GM12878 (cell line): ENCODE measurements at regions not wholly inside any gene's neighbourhood (a gene's known extent, or its start where the extent isn't known, plus 50 kb on each side); places are given as distances from the start of the nearest gene placed in this dataset.

Source experiments
- ATAC-seq: fragments of 200-7000 bp; cut with Tn5 transposase; 3 replicates; pipeline ENCODE4 v1.9.1; 2020; ENCODE audit warnings: mild to moderate bottlenecking, moderate library complexity
- BruUV-seq: library from RNA; stranded (reverse); fragments of 400-500 nt; replicated peaks from 2 replicates; lab custom pipeline; 2021; lab: Mats Ljungman, UMichigan
- CTCF ChIA-PET: fragments of 300-600 bp; sonication (Branson Sonifier 250); formaldehyde crosslinking; extraction: SDS; loops from one replicate; lab custom pipeline; 2021; ENCODE audit warnings: inconsistent platforms; lab: Yijun Ruan, JAX
- POLR2A ChIA-PET: fragments of 350-600 bp; formaldehyde crosslinking; extraction: SDS; loops from one replicate; lab custom pipeline; 2021; ENCODE audit warnings: inconsistent platforms; lab: Charles Lee
- RAD21 ChIA-PET: fragments of 300-600 bp; sonication (Branson Sonifier 250); formaldehyde crosslinking; loops from one replicate; lab custom pipeline; 2023; ENCODE audit warnings: antibody characterized with exemption; ENCODE audit not compliant: unreplicated experiment; lab: Charles Lee
- SMC1A ChIA-PET: fragments of 300-600 bp; sonication (Branson Sonifier 250); formaldehyde crosslinking; loops from one replicate; lab custom pipeline; 2023; ENCODE audit not compliant: unreplicated experiment, uncharacterized antibody; lab: Charles Lee
- DNase-seq: peaks from one replicate; pipeline ENCODE4 v3.0.0-alpha.2; 2011; ENCODE audit warnings: low read depth, low spot score
- FAIRE-seq: peaks from 3 replicates; lab custom pipeline; 2011; peaks lifted over from hg19 to GRCh38; lab: Jason Lieb, UNC
- H2AFZ ChIP-seq: 2 replicates; pipeline ENCODE4 v1.6.0; 2011; ENCODE audit warnings: low read depth, low read length, control low read depth; ENCODE audit not compliant: control insufficient read depth
- H3K27ac ChIP-seq: 2 replicates; pipeline ENCODE4 v1.5.1; 2011; ENCODE audit warnings: control low read depth; ENCODE audit not compliant: control insufficient read depth, insufficient read depth
- H3K27me3 ChIP-seq, 2 experiments: replicated peaks in 1 of 2; 2 replicates each; pipeline versions ENCODE4 v1.6.0 to v1.6.1; 2011; ENCODE audit warnings: low read length in 1 of 2; ENCODE audit not compliant: control insufficient read depth in 2 of 2, insufficient read depth in 2 of 2
- H3K36me3 ChIP-seq, 2 experiments: 2 replicates each; pipeline ENCODE4 v1.5.1; 2011; ENCODE audit warnings: low read length in 1 of 2; ENCODE audit not compliant: control insufficient read depth in 2 of 2, insufficient read depth in 2 of 2
- H3K4me1 ChIP-seq: 2 replicates; pipeline ENCODE4 v1.6.1; 2011; ENCODE audit warnings: mild to moderate bottlenecking, low read length, moderate library complexity, mixed read lengths; ENCODE audit not compliant: control insufficient read depth, insufficient read depth
- H3K4me2 ChIP-seq: 2 replicates; pipeline ENCODE4 v1.6.0; 2011; ENCODE audit warnings: control low read depth; ENCODE audit not compliant: control insufficient read depth, insufficient read depth
- H3K4me3 ChIP-seq: fragments of 200-600 bp; sonication (generic); 2 replicates; pipeline ENCODE4 v1.5.1; 2016
- H3K79me2 ChIP-seq: 2 replicates; pipeline ENCODE4 v1.6.0; 2011; ENCODE audit warnings: low read length; ENCODE audit not compliant: control insufficient read depth, insufficient read depth
- H3K9ac ChIP-seq: 2 replicates; pipeline ENCODE4 v1.8.0; 2011; ENCODE audit warnings: low read length, control low read depth, mixed read lengths; ENCODE audit not compliant: control insufficient read depth, insufficient read depth
- H3K9me3 ChIP-seq: replicated peaks from 3 replicates; pipeline ENCODE4 v1.5.1; 2011; ENCODE audit warnings: mild to moderate bottlenecking, low read length; ENCODE audit not compliant: control insufficient read depth, insufficient read depth
- H4K20me1 ChIP-seq: 2 replicates; pipeline ENCODE4 v1.6.0; 2011; ENCODE audit not compliant: control insufficient read depth, insufficient read depth
- BCLAF1 ChIP-seq: fragments of 450-650 bp; IDR thresholded peaks from 2 replicates; pipeline ENCODE4 v1.6.1; 2017; ENCODE audit warnings: antibody characterized with exemption, mild to moderate bottlenecking, moderate library complexity
- BHLHE40 ChIP-seq, 2 experiments: fragments of 450-650 bp in 1 of 2; IDR thresholded peaks; 2 replicates each; pipeline ENCODE4 v1.6.1; 2011 to 2017; ENCODE audit warnings: low read depth in 2 of 2, borderline replicate concordance in 1 of 2, improper control_type of control experiment in 1 of 2, low read length in 1 of 2, mild to moderate bottlenecking in 1 of 2
- CHD1 ChIP-seq: IDR thresholded peaks from 2 replicates; pipeline ENCODE4 v1.6.1; 2012; ENCODE audit warnings: low read depth, low read length, improper control_type of control experiment
- CHD2 ChIP-seq: IDR thresholded peaks from 2 replicates; pipeline ENCODE4 v1.6.1; 2011; ENCODE audit warnings: low read depth, low read length, improper control_type of control experiment, borderline replicate concordance
- CTCF ChIP-seq, 3 experiments: IDR thresholded peaks in 2 of 3; conservative IDR thresholded peaks in 1 of 3; 2 replicates each; pipeline ENCODE4 v1.5.1; 2011; ENCODE audit warnings: low read depth in 3 of 3, low read length in 3 of 3, mild to moderate bottlenecking in 3 of 3, control low read depth in 2 of 3, moderate library complexity in 2 of 3, inconsistent platforms in 1 of 3, mixed read lengths in 1 of 3; ENCODE audit not compliant: control insufficient read depth in 2 of 3, insufficient read depth in 1 of 3; ENCODE audit errors: extremely low read depth in 1 of 3
- EED ChIP-seq: sonication (generic); IDR thresholded peaks from 2 replicates; pipeline ENCODE4 v1.6.1; 2016; ENCODE audit warnings: antibody characterized with exemption, low read depth
- FOS ChIP-seq: IDR thresholded peaks from 3 replicates; pipeline ENCODE4 v1.6.1; 2011; ENCODE audit warnings: borderline replicate concordance; ENCODE audit not compliant: insufficient read length; ENCODE audit errors: extremely low read depth
- HDAC2 ChIP-seq: fragments of 200-600 bp; sonication (generic); IDR thresholded peaks from 2 replicates; pipeline ENCODE4 v1.6.1; 2017
- IKZF2 ChIP-seq, 2 experiments: fragments of 450-650 bp; IDR thresholded peaks; 2 replicates each; pipeline ENCODE4 v1.6.1; 2017; ENCODE audit warnings: mild to moderate bottlenecking in 2 of 2, moderate library complexity in 2 of 2
- IRF4 ChIP-seq: IDR thresholded peaks from 2 replicates; pipeline ENCODE4 v1.6.1; 2011; ENCODE audit warnings: low read depth, low read length
- MYC ChIP-seq: IDR thresholded peaks from 2 replicates; pipeline ENCODE4 v1.6.1; 2011; ENCODE audit warnings: mild to moderate bottlenecking, low read length, moderate library complexity, inconsistent platforms; ENCODE audit not compliant: insufficient read depth, insufficient replicate concordance, insufficient read length, severe bottlenecking
- NFYA ChIP-seq: IDR thresholded peaks from 2 replicates; pipeline ENCODE4 v1.6.1; 2011; ENCODE audit warnings: low read depth, mild to moderate bottlenecking, low read length, improper control_type of control experiment, borderline replicate concordance
- NR2C1 ChIP-seq: fragments of 450-650 bp; IDR thresholded peaks from 2 replicates; pipeline ENCODE4 v1.6.1; 2017; ENCODE audit warnings: antibody characterized with exemption, mild to moderate bottlenecking, moderate library complexity
- RB1 ChIP-seq: fragments of 450-650 bp; formaldehyde crosslinking; IDR thresholded peaks from 2 replicates; pipeline ENCODE4 v1.6.1; 2017; ENCODE audit warnings: mild to moderate bottlenecking, borderline replicate concordance
- SMC3 ChIP-seq: IDR thresholded peaks from 2 replicates; pipeline ENCODE4 v1.6.1; 2011; ENCODE audit warnings: low read length, improper control_type of control experiment, borderline replicate concordance
- SREBF1 ChIP-seq: IDR thresholded peaks from 2 replicates; pipeline ENCODE4 v1.6.1; 2012; ENCODE audit warnings: mild to moderate bottlenecking, low read length
- TBL1XR1 ChIP-seq: IDR thresholded peaks from 2 replicates; pipeline ENCODE4 v1.6.1; 2012; ENCODE audit warnings: low read depth, low read length, improper control_type of control experiment
- ZNF384 ChIP-seq: IDR thresholded peaks from 2 replicates; pipeline ENCODE4 v1.6.1; 2012; ENCODE audit warnings: low read depth, mild to moderate bottlenecking, low read length, improper control_type of control experiment, borderline replicate concordance
- WGBS: methylation state at CpG from one replicate; pipeline ENCODE4 v1.1.6; 2016; ENCODE audit warnings: low lambda C conversion rate; ENCODE audit not compliant: insufficient replicate concordance, insufficient coverage; ENCODE audit errors: missing lambda C conversion rate; 5-methylcytosine and 5-hydroxymethylcytosine counted together
- in situ Hi-C: fragments of 300-500 bp; cut with MboI; formaldehyde crosslinking; loops from 9 replicates; pipeline ENCODE4 v1.14.3; 2018; ENCODE audit warnings: mixed read lengths
- intact Hi-C: fragments of 100-400 bp; cut with micrococcal nuclease; formaldehyde crosslinking; loops from one replicate; pipeline ENCODE4 v1.14.2; 2022; ENCODE audit not compliant: unreplicated experiment

- no peaks in the 10 kb centered on the region for H3K79me2 ChIP-seq
- no peaks in the 10 kb centered on the region for H3K36me3 ChIP-seq
- H4K20me1 ChIP-seq: no peaks in the 10 kb centered on the region
- no peaks in the 10 kb centered on the region for H3K4me1 ChIP-seq
- no peaks in the 10 kb centered on the region for H3K27me3 ChIP-seq
- no peak for DNase-seq
- no peak for TF ChIP-seq HDAC2
- no peak for TF ChIP-seq CHD2
- TF ChIP-seq IKZF2 (IDR thresholded peaks at IDR 0.05): no peak
- TF ChIP-seq ZNF384: no peak
- no peak for TF ChIP-seq SMC3
- TF ChIP-seq FOS: no peak
- TF ChIP-seq NFYA: no peak
- no peak for TF ChIP-seq SREBF1
- no peak for TF ChIP-seq NR2C1
- TF ChIP-seq MYC: no peak
- TF ChIP-seq IRF4: no peak
- no peak for TF ChIP-seq EED
- no peak for TF ChIP-seq RB1
- no peak for TF ChIP-seq CHD1
- TF ChIP-seq TBL1XR1: no peak
- TF ChIP-seq BHLHE40 (IDR thresholded peaks at IDR 0.05; ENCODE audit: borderline replicate concordance in 1 of 2, low read depth in 2 of 2, low read length in 1 of 2): no peak
- no peak for TF ChIP-seq CTCF (IDR thresholded peaks at IDR 0.05 in 2 of 3, conservative IDR thresholded peaks at IDR 0.05 in 1 of 3; ENCODE audit: control insufficient read depth in 2 of 3, extremely low read depth in 1 of 3, insufficient read depth in 1 of 3, low read depth in 3 of 3, low read length in 3 of 3)
- no peak for TF ChIP-seq BCLAF1
- no peaks in the 10 kb centered on the region for H3K9me3 ChIP-seq
- no TSS peak for BruUV-seq
- ChIA-PET CTCF (no interaction called here), RAD21 (no interaction called here), SMC1A (no interaction called here), POLR2A (no interaction called here)
- no peak overlapping the region for H3K9ac ChIP-seq
- no peak overlapping the region for H3K27ac ChIP-seq
- 70% methylated on average over 2 of the region's 2 CpGs for WGBS
- no peak overlapping the region for H3K4me3 ChIP-seq
- intact Hi-C loops (no loop called here), in situ Hi-C loops (no loop called here)
- no peak for ATAC-seq
- H3K4me2 ChIP-seq: no peak overlapping the region
- no peak overlapping the region for H2AFZ ChIP-seq
- no peak for FAIRE-seq
These were observed 168.6 kb upstream of the CWC22 start for GRCh38 chr2:180175736-180176135.
